ENCODE measurements at regions not wholly inside any gene's neighbourhood (a gene's known extent, or its start where the extent isn't known, plus 50 kb on each side); places are given as distances from the start of the nearest gene placed in this dataset.
"Not testable (repeated sequence)": the region's sequence is repeated elsewhere in the genome, so short reads cannot be mapped to it uniquely, and the experiment has no call there.

GRCh38 chr3:154660811-154661210 is 230.8 kb upstream of the GPR149 start:
- no peaks in the 10 kb centered on the region for H3K9me3 Mint-ChIP-seq
- no peak for TF ChIP-seq CTCF (IDR thresholded peaks at IDR 0.05; ENCODE audit: unreplicated experiment in 3 of 3)
- H3K4me1 Mint-ChIP-seq: peaks cover 21% of the 10 kb centered on the region
- H3K4me3 Mint-ChIP-seq: no peak overlapping the region
- peak overlapping the region in 2 of 3 experiments; percentile 7 to 18 for H3K27ac Mint-ChIP-seq
- H3K36me3 Mint-ChIP-seq (ENCODE audit: low read depth): no peaks in the 10 kb centered on the region
- H3K27me3 Mint-ChIP-seq (ENCODE audit: low read depth): no peaks in the 10 kb centered on the region

GRCh38 chr3:154658000-154658399 is 228.0 kb upstream of the GPR149 start:
- Mint-ChIP-seq H3K36me3 (ENCODE audit: low read depth) (no peaks in the 10 kb centered on the region), H3K4me3 (no peak overlapping the region), H3K27ac (no peak overlapping the region), H3K27me3 (ENCODE audit: low read depth) (no peaks in the 10 kb centered on the region), H3K9me3 (no peaks in the 10 kb centered on the region), H3K4me1 (peaks cover 21% of the 10 kb centered on the region)
- TF ChIP-seq CTCF (IDR thresholded peaks at IDR 0.05; ENCODE audit: unreplicated experiment in 3 of 3): no peak

GRCh38 chr3:154657218-154657617 is 227.2 kb upstream of the GPR149 start:
- Mint-ChIP-seq H3K36me3 (ENCODE audit: low read depth) (no peaks in the 10 kb centered on the region), H3K27ac (no peak overlapping the region), H3K4me1 (peaks cover 21% of the 10 kb centered on the region), H3K27me3 (ENCODE audit: low read depth) (no peaks in the 10 kb centered on the region), H3K4me3 (no peak overlapping the region), H3K9me3 (no peaks in the 10 kb centered on the region)
- TF ChIP-seq CTCF (IDR thresholded peaks at IDR 0.05; ENCODE audit: unreplicated experiment in 3 of 3): no peak

- Mint-ChIP-seq H3K9me3 (no peaks in the 10 kb centered on the region), H3K4me1 (peaks cover 21% of the 10 kb centered on the region), H3K4me3 (no peak overlapping the region), H3K36me3 (ENCODE audit: low read depth) (no peaks in the 10 kb centered on the region), H3K27me3 (ENCODE audit: low read depth) (no peaks in the 10 kb centered on the region), H3K27ac (no peak overlapping the region)
- TF ChIP-seq CTCF (IDR thresholded peaks at IDR 0.05; ENCODE audit: unreplicated experiment in 3 of 3): no peak
Observed at GRCh38 chr3:154656486-154656885, 226.5 kb upstream of the GPR149 start.

GRCh38 chr3:154642145-154642544 is 212.2 kb upstream of the GPR149 start:
- H3K27me3 Mint-ChIP-seq (ENCODE audit: low read depth): no peaks in the 10 kb centered on the region
- no peaks in the 10 kb centered on the region for H3K36me3 Mint-ChIP-seq (ENCODE audit: low read depth)
- H3K9me3 Mint-ChIP-seq: peaks cover 3% of the 10 kb centered on the region
- TF ChIP-seq CTCF (IDR thresholded peaks at IDR 0.05; ENCODE audit: unreplicated experiment in 3 of 3): no peak
- H3K27ac Mint-ChIP-seq: no peak overlapping the region
- no peaks in the 10 kb centered on the region for H3K4me1 Mint-ChIP-seq
- H3K4me3 Mint-ChIP-seq: no peak overlapping the region

- no peak overlapping the region for H3K27ac Mint-ChIP-seq
- peaks cover 18% of the 10 kb centered on the region for H3K9me3 Mint-ChIP-seq
- H3K36me3 Mint-ChIP-seq (ENCODE audit: low read depth): no peaks in the 10 kb centered on the region
- H3K27me3 Mint-ChIP-seq (ENCODE audit: low read depth): no peaks in the 10 kb centered on the region
- no peak for TF ChIP-seq CTCF (IDR thresholded peaks at IDR 0.05; ENCODE audit: unreplicated experiment in 3 of 3)
- no peaks in the 10 kb centered on the region for H3K4me1 Mint-ChIP-seq
- H3K4me3 Mint-ChIP-seq: no peak overlapping the region
Observed at GRCh38 chr3:154625756-154626155, 195.8 kb upstream of the GPR149 start.

- H3K27ac Mint-ChIP-seq; H3K4me1 Mint-ChIP-seq; H3K4me3 Mint-ChIP-seq; H3K36me3 Mint-ChIP-seq (ENCODE audit: low read depth); H3K27me3 Mint-ChIP-seq (ENCODE audit: low read depth): not testable (repeated sequence)
- H3K9me3 Mint-ChIP-seq: peaks cover 27% of the 10 kb centered on the region
Observed at GRCh38 chr3:154619621-154620020, 189.6 kb upstream of the GPR149 start.

Data from nephron (organoid).